Caco-2 (cell line): ENCODE measurements at regions not wholly inside any gene's neighbourhood (a gene's known extent, or its start where the extent isn't known, plus 50 kb on each side); places are given as distances from the start of the nearest gene placed in this dataset.

Experiments
- BruUV-seq: library from RNA; stranded (reverse); fragments of 400-500 nt; replicated peaks from 2 replicates; lab custom pipeline; 2021; lab: Mats Ljungman, UMichigan
- CTCF ChIA-PET: fragments of 300-600 bp; sonication (Branson Sonifier 250); formaldehyde crosslinking; loops from one replicate; lab custom pipeline; 2022; ENCODE audit warnings: antibody characterized with exemption; lab: Charles Lee
- POLR2A ChIA-PET: fragments of 300-600 bp; sonication (Branson Sonifier 250); formaldehyde crosslinking; loops from one replicate; lab custom pipeline; 2022; ENCODE audit warnings: antibody characterized with exemption; lab: Charles Lee
- DNase-seq, 2 experiments: peaks; one replicate each; pipeline versions ENCODE4 v3.0.0 to v3.0.0-alpha.2; 2020 to 2022
- H3K27me3 ChIP-seq: replicated peaks from 2 replicates; pipeline ENCODE4 v1.6.0; 2011; ENCODE audit warnings: low read length; ENCODE audit not compliant: control insufficient read depth, insufficient read depth
- H3K36me3 ChIP-seq: 2 replicates; pipeline ENCODE4 v1.5.1; 2011; ENCODE audit warnings: low read length; ENCODE audit not compliant: control insufficient read depth, insufficient read depth
- H3K4me1 ChIP-seq: fragments of 250-450 bp; sonication (Bioruptor Pico); 2 replicates; pipeline ENCODE4 v1.5.1; 2020; ENCODE audit warnings: mild to moderate bottlenecking
- H3K4me3 ChIP-seq: 2 replicates; pipeline ENCODE4 v1.5.1; 2011; ENCODE audit warnings: low read depth, mild to moderate bottlenecking, control low read depth, low read length
- H3K9me3 ChIP-seq: fragments of 250-450 bp; sonication (Bioruptor Pico); 2 replicates; pipeline ENCODE4 v1.5.1; 2020; ENCODE audit warnings: mild to moderate bottlenecking, moderate library complexity
- H3K27ac Mint-ChIP-seq: one replicate; pipeline ENCODE4 v1.8.0; 2022; ENCODE audit warnings: mixed read lengths; ENCODE audit not compliant: unreplicated experiment
- H3K27me3 Mint-ChIP-seq: one replicate; pipeline ENCODE4 v1.8.0; 2022; ENCODE audit warnings: mixed read lengths; ENCODE audit not compliant: insufficient read depth, unreplicated experiment
- H3K36me3 Mint-ChIP-seq: one replicate; pipeline ENCODE4 v1.8.0; 2022; ENCODE audit warnings: mild to moderate bottlenecking, mixed read lengths; ENCODE audit not compliant: insufficient read depth, unreplicated experiment
- H3K4me1 Mint-ChIP-seq: one replicate; pipeline ENCODE4 v1.8.0; 2022; ENCODE audit warnings: low read depth, mixed read lengths; ENCODE audit not compliant: unreplicated experiment
- H3K4me3 Mint-ChIP-seq: one replicate; pipeline ENCODE4 v1.8.0; 2022; ENCODE audit warnings: mild to moderate bottlenecking, moderate library complexity, mixed read lengths; ENCODE audit not compliant: unreplicated experiment
- H3K9me3 Mint-ChIP-seq: one replicate; pipeline ENCODE4 v1.8.0; 2022; ENCODE audit warnings: mixed read lengths; ENCODE audit not compliant: unreplicated experiment
- CTCF ChIP-seq, 2 experiments: fragments of 200-600 bp in 1 of 2; IDR thresholded peaks; 1 replicate in 1 of 2; 2 replicates in 1 of 2; pipeline versions ENCODE4 v1.5.1 to v1.8.0; 2011 to 2022; ENCODE audit warnings: antibody characterized with exemption in 1 of 2, control low read depth in 1 of 2, inconsistent platforms in 1 of 2, low read depth in 1 of 2, low read length in 1 of 2, mild to moderate bottlenecking in 1 of 2, moderate library complexity in 1 of 2; ENCODE audit not compliant: insufficient read depth in 1 of 2, severe bottlenecking in 1 of 2, unreplicated experiment in 1 of 2
- intact Hi-C: fragments of 100-400 bp; cut with micrococcal nuclease; formaldehyde crosslinking; loops from one replicate; pipeline ENCODE4 v1.10.0; 2022; ENCODE audit not compliant: unreplicated experiment

DNA sequence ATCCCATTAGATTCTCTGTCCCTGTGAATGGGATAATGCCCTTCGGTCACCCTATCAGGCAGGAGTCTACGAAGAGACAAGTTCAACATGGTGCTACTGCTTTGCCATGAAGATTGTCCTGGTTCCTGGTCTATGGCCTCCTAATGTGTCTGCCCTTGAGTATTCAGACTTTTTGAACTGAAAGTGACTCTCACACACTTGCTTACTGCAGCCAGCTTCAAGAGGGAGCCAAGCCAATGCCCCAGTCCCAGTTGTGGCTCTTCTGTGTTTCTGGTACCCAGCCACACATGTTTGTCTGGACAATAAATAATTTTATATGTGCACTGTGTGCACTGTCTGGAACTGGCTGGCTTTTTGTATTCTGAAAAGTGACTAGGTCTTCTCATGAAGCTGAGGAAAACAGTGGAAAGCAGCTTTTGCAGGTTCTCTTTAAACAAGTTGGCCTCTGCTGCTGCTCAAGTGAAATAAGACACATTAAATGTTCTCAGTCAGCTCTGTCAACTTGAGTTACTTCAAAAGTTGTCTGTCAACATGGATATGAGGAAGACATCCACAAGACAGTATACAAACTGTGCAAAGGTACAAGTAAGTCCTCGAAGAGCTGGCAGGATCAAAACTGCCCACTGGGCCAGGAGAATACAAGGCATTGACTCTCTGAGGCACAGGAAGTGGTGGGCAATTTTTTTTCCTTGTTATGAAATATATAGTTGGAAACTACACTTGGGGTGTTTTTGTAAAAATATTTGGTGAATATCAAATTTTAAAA is 60.0 kb downstream of the ZNF608 start:
- H3K4me3 ChIP-seq, result no peak overlapping the region
- DNase-seq, result no peak
- peaks cover 10% of the 10 kb centered on the region for H3K9me3 Mint-ChIP-seq
- no TSS peak for BruUV-seq
- H3K27me3 Mint-ChIP-seq, result no peaks in the 10 kb centered on the region
- H3K4me1 Mint-ChIP-seq, result peaks cover 24% of the 10 kb centered on the region
- H3K27me3 ChIP-seq, result no peaks in the 10 kb centered on the region
- intact Hi-C loops, result no loop called here
- no peak overlapping the region for H3K4me3 Mint-ChIP-seq
- no peaks in the 10 kb centered on the region for H3K9me3 ChIP-seq
- no peak for TF ChIP-seq CTCF (IDR thresholded peaks at IDR 0.05; ENCODE audit: insufficient read depth in 1 of 2, low read depth in 1 of 2, low read length in 1 of 2, severe bottlenecking in 1 of 2, unreplicated experiment in 1 of 2)
- no peaks in the 10 kb centered on the region for H3K36me3 ChIP-seq
- POLR2A ChIA-PET, result no interaction called here
- H3K36me3 Mint-ChIP-seq, result no peaks in the 10 kb centered on the region
- CTCF ChIA-PET, result no interaction called here
- peaks cover 12% of the 10 kb centered on the region for H3K4me1 ChIP-seq
- no peak overlapping the region for H3K27ac Mint-ChIP-seq

- no peak overlapping the region for H3K4me3 Mint-ChIP-seq
- Histone ChIP-seq H3K4me1 (peaks cover 16% of the 10 kb centered on the region), H3K9me3 (no peaks in the 10 kb centered on the region), H3K4me3 (no peak overlapping the region), H3K27me3 (no peaks in the 10 kb centered on the region), H3K36me3 (no peaks in the 10 kb centered on the region)
- H3K4me1 Mint-ChIP-seq, result peaks cover 27% of the 10 kb centered on the region
- H3K27ac Mint-ChIP-seq, result no peak overlapping the region
- no TSS peak for BruUV-seq
- no peak for DNase-seq
- no peaks in the 10 kb centered on the region for H3K36me3 Mint-ChIP-seq
- ChIA-PET POLR2A (no interaction called here), CTCF (no interaction called here)
- TF ChIP-seq CTCF (IDR thresholded peaks at IDR 0.05; ENCODE audit: insufficient read depth in 1 of 2, low read depth in 1 of 2, low read length in 1 of 2, severe bottlenecking in 1 of 2, unreplicated experiment in 1 of 2), result no peak
- intact Hi-C loops, result no loop called here
- H3K9me3 Mint-ChIP-seq, result peaks cover 10% of the 10 kb centered on the region
- H3K27me3 Mint-ChIP-seq, result no peaks in the 10 kb centered on the region
Measured at GRCh38 chr5:124685404-124685930, 61.0 kb downstream of the ZNF608 start.

DNA sequence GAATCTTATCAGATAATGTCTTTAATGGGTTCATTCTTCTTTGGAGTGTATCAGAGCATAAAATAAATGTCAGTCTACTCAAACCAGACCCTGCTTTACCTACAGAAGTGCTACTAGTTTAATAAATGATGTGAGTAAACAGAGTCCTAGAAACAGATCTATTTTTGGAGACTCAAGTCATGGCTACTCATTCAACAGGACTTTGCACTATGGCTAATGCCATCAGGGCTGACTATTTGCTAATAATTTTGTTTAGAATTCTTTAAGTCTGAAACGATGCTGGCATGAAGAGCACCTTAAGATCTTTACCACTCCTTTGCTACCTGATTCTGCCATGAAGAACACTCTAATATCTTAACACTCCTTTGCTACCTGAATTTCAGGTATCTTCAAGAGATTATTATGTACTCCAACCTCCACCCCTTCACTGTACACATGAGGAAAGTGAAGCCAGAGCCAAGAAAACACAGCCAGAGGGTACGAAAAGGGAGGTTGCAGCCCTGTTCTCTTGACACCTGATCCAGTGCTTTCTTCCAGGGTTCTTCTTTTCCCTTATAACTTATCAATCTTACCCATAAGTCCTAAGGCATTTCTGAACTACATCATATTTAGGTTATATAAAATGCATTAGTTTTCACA is 62.4 kb downstream of the ZNF608 start:
- DNase-seq, result no peak

More for the DNA sequence above, 62.4 kb downstream of the ZNF608 start:
- Mint-ChIP-seq H3K9me3 (peaks cover 10% of the 10 kb centered on the region), H3K36me3 (no peaks in the 10 kb centered on the region), H3K27ac (no peak overlapping the region), H3K4me1 (peaks cover 38% of the 10 kb centered on the region), H3K27me3 (no peaks in the 10 kb centered on the region), H3K4me3 (no peak overlapping the region)
- BruUV-seq, result no TSS peak
- intact Hi-C loops, result no loop called here
- no peak for TF ChIP-seq CTCF (IDR thresholded peaks at IDR 0.05; ENCODE audit: insufficient read depth in 1 of 2, low read depth in 1 of 2, low read length in 1 of 2, severe bottlenecking in 1 of 2, unreplicated experiment in 1 of 2)
- no peak overlapping the region for H3K4me3 ChIP-seq
- ChIA-PET POLR2A (no interaction called here), CTCF (no interaction called here)
- no peaks in the 10 kb centered on the region for H3K9me3 ChIP-seq
- peaks cover 30% of the 10 kb centered on the region for H3K4me1 ChIP-seq
- no peaks in the 10 kb centered on the region for H3K27me3 ChIP-seq
- H3K36me3 ChIP-seq, result no peaks in the 10 kb centered on the region
